SK-N-SH (cell line): ENCODE measurements at regions not wholly inside any gene's neighbourhood (a gene's known extent, or its start where the extent isn't known, plus 50 kb on each side); places are given as distances from the start of the nearest gene placed in this dataset.

Source experiments
- CTCF ChIA-PET: fragments of 300-600, 350-600 bp; formaldehyde crosslinking; extraction: SDS; loops from one replicate; lab custom pipeline; 2021; lab: Yijun Ruan, JAX
- POLR2A ChIA-PET: fragments of 350-600 bp; sonication (Branson Sonifier 250); formaldehyde crosslinking; extraction: SDS; loops from one replicate; lab custom pipeline; 2020; ENCODE audit warnings: antibody characterized with exemption, inconsistent platforms; lab: Yijun Ruan, JAX
- DNase-seq: peaks from one replicate; pipeline ENCODE4 v3.0.0; 2012
- H2AFZ ChIP-seq: fragments of 200-600 bp; sonication (generic); 2 replicates; pipeline ENCODE4 v1.8.1; 2016; ENCODE audit warnings: antibody characterized with exemption, mild to moderate bottlenecking, low read depth
- H3F3A ChIP-seq: fragments of 200-600 bp; sonication (generic); replicated peaks from 2 replicates; pipeline ENCODE3; 2016; ENCODE audit warnings: antibody characterized with exemption, mild to moderate bottlenecking; ENCODE audit not compliant: insufficient read depth
- H3K27ac ChIP-seq, 2 experiments: fragments of 200-500 bp in 1 of 2; fragments of 200-600 bp in 1 of 2; sonication (Bioruptor generic) in 1 of 2; sonication (generic), shearing (Covaris generic) in 1 of 2; 2 replicates each; pipeline versions ENCODE4 v1.5.1 to v1.6.1; 2014 to 2016; ENCODE audit warnings: low read depth in 2 of 2, inconsistent platforms in 1 of 2, low read length in 1 of 2, mild to moderate bottlenecking in 1 of 2, mixed read lengths in 1 of 2
- H3K27me3 ChIP-seq: fragments of 200-600 bp; sonication (generic), shearing (Covaris generic); 2 replicates; pipeline ENCODE4 v1.6.1; 2016; ENCODE audit warnings: mixed run types; ENCODE audit not compliant: insufficient read depth
- H3K36me3 ChIP-seq, 2 experiments: fragments of 200-500 bp in 1 of 2; fragments of 200-600 bp in 1 of 2; sonication (Bioruptor generic) in 1 of 2; sonication (generic) in 1 of 2; replicated peaks in 1 of 2; 2 replicates each; pipeline versions ENCODE3 to v1.5.1; 2014 to 2016; ENCODE audit warnings: low read length in 1 of 2, mild to moderate bottlenecking in 1 of 2; ENCODE audit not compliant: insufficient read depth in 2 of 2, control insufficient read depth in 1 of 2
- H3K4me1 ChIP-seq, 2 experiments: fragments of 200-500 bp in 1 of 2; fragments of 200-600 bp in 1 of 2; sonication (Bioruptor generic) in 1 of 2; sonication (generic), shearing (Covaris generic) in 1 of 2; 2 replicates each; pipeline versions ENCODE4 v1.5.1 to v1.6.1; 2014 to 2016; ENCODE audit warnings: low read depth in 1 of 2, low read length in 1 of 2, mixed run types in 1 of 2; ENCODE audit not compliant: insufficient read depth in 2 of 2, control insufficient read depth in 1 of 2
- H3K4me2 ChIP-seq: fragments of 200-600 bp; sonication (generic), shearing (Covaris generic); 2 replicates; pipeline ENCODE4 v1.6.1; 2017; ENCODE audit warnings: mixed run types
- H3K4me3 ChIP-seq, 2 experiments: fragments of 200-500 bp in 1 of 2; fragments of 200-600 bp in 1 of 2; sonication (Bioruptor generic) in 1 of 2; sonication (generic), shearing (Covaris generic) in 1 of 2; 2 replicates each; pipeline versions ENCODE4 v1.5.1 to v1.8.1; 2014 to 2016; ENCODE audit warnings: low read depth in 2 of 2, inconsistent platforms in 1 of 2, low read length in 1 of 2, mild to moderate bottlenecking in 1 of 2, mixed read lengths in 1 of 2, moderate library complexity in 1 of 2
- H3K79me2 ChIP-seq: fragments of 200-600 bp; sonication (generic); 2 replicates; pipeline ENCODE4 v1.8.1; 2017; ENCODE audit warnings: mild to moderate bottlenecking; ENCODE audit not compliant: insufficient read depth
- H3K9ac ChIP-seq: fragments of 200-600 bp; sonication (generic); 2 replicates; pipeline ENCODE4 v1.6.1; 2017; ENCODE audit warnings: mixed run types
- H3K9me2 ChIP-seq: fragments of 200-600 bp; sonication (generic); 2 replicates; pipeline ENCODE4 v1.6.1; 2017; ENCODE audit warnings: mixed run types
- H3K9me3 ChIP-seq: fragments of 200-600 bp; sonication (generic); 2 replicates; pipeline ENCODE4 v1.6.1; 2017; ENCODE audit warnings: mixed run types, mild to moderate bottlenecking, moderate library complexity
- H4K20me1 ChIP-seq: fragments of 200-600 bp; sonication (generic); 2 replicates; pipeline ENCODE4 v1.6.1; 2017; ENCODE audit warnings: mild to moderate bottlenecking, mixed run types; ENCODE audit not compliant: insufficient read depth
- EP300 ChIP-seq, 2 experiments: IDR thresholded peaks; 2 replicates each; pipeline versions ENCODE4 v1.4.0 to v1.6.1; 2012; ENCODE audit warnings: borderline replicate concordance in 1 of 2, low read depth in 1 of 2, low read length in 1 of 2
- EZH2phosphoT487 ChIP-seq: fragments of 200-600 bp; sonication (generic); IDR thresholded peaks from 2 replicates; pipeline ENCODE4 v1.6.1; 2017; ENCODE audit warnings: low read depth, mixed run types, mild to moderate bottlenecking, antibody characterized with exemption, moderate library complexity, borderline replicate concordance
- FOXM1 ChIP-seq: IDR thresholded peaks from 2 replicates; pipeline ENCODE4 v1.4.0; 2012; ENCODE audit warnings: low read depth, mild to moderate bottlenecking
- GABPA ChIP-seq: IDR thresholded peaks from 2 replicates; pipeline ENCODE4 v1.4.0; 2012; ENCODE audit warnings: low read depth, mild to moderate bottlenecking
- JUND ChIP-seq: IDR thresholded peaks from 2 replicates; pipeline ENCODE4 v1.4.0; 2012
- MAX ChIP-seq: IDR thresholded peaks from 2 replicates; pipeline ENCODE4 v1.4.0; 2012; ENCODE audit warnings: low read depth
- PBX3 ChIP-seq: IDR thresholded peaks from 2 replicates; pipeline ENCODE4; 2012
- POLR2AphosphoS5 ChIP-seq: IDR thresholded peaks from 2 replicates; pipeline ENCODE4 v1.6.1; 2012; ENCODE audit warnings: low read depth, low read length
- REST ChIP-seq: IDR thresholded peaks from 2 replicates; pipeline ENCODE4 v1.6.1; 2012; ENCODE audit warnings: mild to moderate bottlenecking, low read depth, low read length, moderate library complexity
- RXRA ChIP-seq: IDR thresholded peaks from 2 replicates; pipeline ENCODE4 v1.4.0; 2012; ENCODE audit warnings: low read depth, mild to moderate bottlenecking, borderline replicate concordance
- SIN3A ChIP-seq: IDR thresholded peaks from 2 replicates; pipeline ENCODE4 v1.6.1; 2012; ENCODE audit warnings: low read depth, mild to moderate bottlenecking, low read length, moderate library complexity, borderline replicate concordance
- SMC3 ChIP-seq: IDR thresholded peaks from 2 replicates; pipeline ENCODE4 v1.6.1; 2012; ENCODE audit warnings: low read depth, low read length, improper control_type of control experiment
- TCF12 ChIP-seq: IDR thresholded peaks from 2 replicates; pipeline ENCODE4 v1.4.0; 2012
- TEAD4 ChIP-seq: IDR thresholded peaks from 2 replicates; pipeline ENCODE4 v1.4.0; 2012; ENCODE audit warnings: mild to moderate bottlenecking, borderline replicate concordance; ENCODE audit not compliant: insufficient read depth
- USF1 ChIP-seq: IDR thresholded peaks from 2 replicates; pipeline ENCODE4 v1.4.0; 2012; ENCODE audit warnings: low read depth, borderline replicate concordance
- WGBS: methylation state at CpG from one replicate; pipeline ENCODE4 v1.1.6; 2017; ENCODE audit warnings: low lambda C conversion rate; 5-methylcytosine and 5-hydroxymethylcytosine counted together

GRCh38 chr10:52567247-52567580 lies 205.4 kb downstream of the MBL2 start:
- Histone ChIP-seq H3K27ac (peak overlapping the region; percentile 39 to 85; a peak in 3 of 4 replicates), H3K36me3 (no peaks in the 10 kb centered on the region), H3K27me3 (no peaks in the 10 kb centered on the region), H3K4me1 (peaks cover 0 to 10% of the 10 kb centered on the region in 2 experiments; a peak in 1 of 4 replicates), H3K79me2 (no peaks in the 10 kb centered on the region), H2AFZ (no peak overlapping the region), H3K9me2 (no peaks in the 10 kb centered on the region), H3F3A (peaks cover 15% of the 10 kb centered on the region), H4K20me1 (no peaks in the 10 kb centered on the region), H3K9me3 (no peaks in the 10 kb centered on the region), H3K9ac (no peak overlapping the region)
- no peak for DNase-seq
- CTCF ChIA-PET = interaction anchor here (0.6 to 3.5 kb wide), 15 partner anchors 10 to 1597 kb away, joined by 3 to 15 read pairs (median 4); partner anchors contain the start of gene DKK1
- TF ChIP-seq SMC3 = no peak
- TF ChIP-seq MAX = no peak
- TF ChIP-seq POLR2AphosphoS5 = no peak
- TF ChIP-seq EZH2phosphoT487 = no peak
- no peak for TF ChIP-seq GABPA
- TF ChIP-seq, all 33 proteins: peak for 0
- WGBS = 76% methylated on average over 3 of the region's 3 CpGs
- Histone ChIP-seq H3K4me3 (no peak overlapping the region; a peak in 1 of 4 replicates), H3K4me2 (no peak overlapping the region)
- POLR2A ChIA-PET = interaction anchor here (0.6 kb wide), 1 partner anchor 24 kb away, joined by 3 read pairs; no protein-coding TSS in a partner anchor

- DNase-seq = no peak
- peak overlapping the region; percentile 35; the same call in 1 of the 2 replicates for H3K4me2 ChIP-seq
- H3K27ac ChIP-seq = peak overlapping the region; percentile 47 to 85
Measured at GRCh38 chr10:52568309-52568708, 204.3 kb downstream of the MBL2 start.

More at GRCh38 chr10:52568309-52568708, 204.3 kb downstream of the MBL2 start:
- 41% methylated on average over 2 of the region's 2 CpGs for WGBS
- peak overlapping the region; percentile 33; the same call in 1 of the 2 replicates for H3K9ac ChIP-seq
- POLR2A ChIA-PET = no interaction called here
- no peaks in the 10 kb centered on the region for H3K36me3 ChIP-seq
- H3K9me3 ChIP-seq = no peaks in the 10 kb centered on the region
- peak overlapping the region; percentile 50; the same call in 1 of the 2 replicates for H2AFZ ChIP-seq
- peaks cover 15% of the 10 kb centered on the region for H3F3A ChIP-seq
- no peaks in the 10 kb centered on the region for H4K20me1 ChIP-seq
- TF ChIP-seq JUND = peak; percentile 51; the same call in 1 of the 2 replicates
- no peak for TF ChIP-seq REST
- peak; percentile 20; the same call in 1 of the 2 replicates for TF ChIP-seq POLR2AphosphoS5
- TF ChIP-seq TCF12 = peak; percentile 69
- no peak for TF ChIP-seq RXRA
- TF ChIP-seq PBX3 = peak; percentile 57; the same call in 1 of the 2 replicates
- peak in 1 of 2 experiments; percentile 23; a peak in 1 of 4 replicates for TF ChIP-seq EP300 (IDR thresholded peaks at IDR 0.05; ENCODE audit: borderline replicate concordance in 1 of 2, low read depth in 1 of 2, low read length in 1 of 2)
- no peak for TF ChIP-seq USF1
- TF ChIP-seq FOXM1 = 0 out of 2 replicates have a peak, but pooled peaks have one; percentile 31
- TF ChIP-seq TEAD4 = peak; percentile 64; the same call in 1 of the 2 replicates
- TF ChIP-seq SIN3A = no peak
- H3K4me3 ChIP-seq = no peak overlapping the region
- no peaks in the 10 kb centered on the region for H3K79me2 ChIP-seq
- no peaks in the 10 kb centered on the region for H3K9me2 ChIP-seq
- H3K4me1 ChIP-seq = peaks cover 0 to 10% of the 10 kb centered on the region in 2 experiments; a peak in 1 of 4 replicates
- CTCF ChIA-PET = interaction anchor here (0.9 to 2.4 kb wide), 5 partner anchors 9 to 261 kb away, joined by 3 to 9 read pairs (median 6); no protein-coding TSS in a partner anchor
- no peaks in the 10 kb centered on the region for H3K27me3 ChIP-seq
